ENCODE measurements at regions not wholly inside any gene's neighbourhood (a gene's known extent, or its start where the extent isn't known, plus 50 kb on each side); places are given as distances from the start of the nearest gene placed in this dataset.

GRCh38 chr2:204060841-204061240 lies 124.3 kb downstream of the ICOS start:
- no peak overlapping the region for H3K27ac Mint-ChIP-seq (ENCODE audit: unreplicated experiment)
- H3K4me1 Mint-ChIP-seq (ENCODE audit: low read depth, unreplicated experiment) = peaks cover 1% of the 10 kb centered on the region
- Histone ChIP-seq H3K36me3 (ENCODE audit: insufficient read depth, low read length) (no peaks in the 10 kb centered on the region), H3K4me2 (ENCODE audit: low read length) (no peak overlapping the region), H2AFZ (ENCODE audit: low read depth, low read length) (no peak overlapping the region), H3K27me3 (ENCODE audit: insufficient read depth, low read length) (peaks cover 4% of the 10 kb centered on the region), H3K79me2 (ENCODE audit: insufficient read depth, low read length) (no peaks in the 10 kb centered on the region), H3K27ac (ENCODE audit: low read depth, low read length) (no peak overlapping the region), H3K9ac (ENCODE audit: low read length) (no peak overlapping the region), H3K4me3 (ENCODE audit: insufficient read depth, low read depth, low read length) (no peak overlapping the region), H3K4me1 (ENCODE audit: insufficient read depth, low read length) (no peaks in the 10 kb centered on the region), H4K20me1 (ENCODE audit: insufficient read depth, low read length) (no peaks in the 10 kb centered on the region), H3K9me3 (ENCODE audit: insufficient read depth, low read depth, low read length) (no peaks in the 10 kb centered on the region)
- DNase-seq (ENCODE audit: low read depth) = no peak
- no peak for FAIRE-seq
- H3K9me3 Mint-ChIP-seq (ENCODE audit: unreplicated experiment) = no peaks in the 10 kb centered on the region
- TF ChIP-seq CTCF (IDR thresholded peaks at IDR 0.05; ENCODE audit: insufficient read depth, low read depth, low read length) = no peak
- no peak for TF ChIP-seq EZH2 (IDR thresholded peaks at IDR 0.05; ENCODE audit: insufficient read depth, low read length)
- H3K4me3 Mint-ChIP-seq (ENCODE audit: unreplicated experiment) = no peak overlapping the region
- no peaks in the 10 kb centered on the region for H3K27me3 Mint-ChIP-seq (ENCODE audit: low read depth, unreplicated experiment)
- H3K36me3 Mint-ChIP-seq (ENCODE audit: low read depth, unreplicated experiment) = no peaks in the 10 kb centered on the region

- H3K9me3 ChIP-seq (ENCODE audit: insufficient read depth, low read depth, low read length) = no peaks in the 10 kb centered on the region
- no peaks in the 10 kb centered on the region for H4K20me1 ChIP-seq (ENCODE audit: insufficient read depth, low read length)
- no peaks in the 10 kb centered on the region for H3K79me2 ChIP-seq (ENCODE audit: insufficient read depth, low read length)
- H3K27ac Mint-ChIP-seq (ENCODE audit: unreplicated experiment) = no peak overlapping the region
- H3K4me1 ChIP-seq (ENCODE audit: insufficient read depth, low read length) = no peaks in the 10 kb centered on the region
- no peak for FAIRE-seq
- no peaks in the 10 kb centered on the region for H3K27me3 Mint-ChIP-seq (ENCODE audit: low read depth, unreplicated experiment)
- no peak overlapping the region for H3K9ac ChIP-seq (ENCODE audit: low read length)
- DNase-seq (ENCODE audit: low read depth) = no peak
- H3K27me3 ChIP-seq (ENCODE audit: insufficient read depth, low read length) = peaks cover 4% of the 10 kb centered on the region
- H3K4me3 Mint-ChIP-seq (ENCODE audit: unreplicated experiment) = no peak overlapping the region
- H3K4me1 Mint-ChIP-seq (ENCODE audit: low read depth, unreplicated experiment) = peaks cover 4% of the 10 kb centered on the region
- H2AFZ ChIP-seq (ENCODE audit: low read depth, low read length) = no peak overlapping the region
- H3K4me3 ChIP-seq (ENCODE audit: insufficient read depth, low read depth, low read length) = no peak overlapping the region
- no peak overlapping the region for H3K4me2 ChIP-seq (ENCODE audit: low read length)
- H3K36me3 ChIP-seq (ENCODE audit: insufficient read depth, low read length) = no peaks in the 10 kb centered on the region
- no peak overlapping the region for H3K27ac ChIP-seq (ENCODE audit: low read depth, low read length)
- TF ChIP-seq CTCF (IDR thresholded peaks at IDR 0.05; ENCODE audit: insufficient read depth, low read depth, low read length) (no peak), EZH2 (IDR thresholded peaks at IDR 0.05; ENCODE audit: insufficient read depth, low read length) (no peak)
- H3K9me3 Mint-ChIP-seq (ENCODE audit: unreplicated experiment) = no peaks in the 10 kb centered on the region
- no peaks in the 10 kb centered on the region for H3K36me3 Mint-ChIP-seq (ENCODE audit: low read depth, unreplicated experiment)
Observed at GRCh38 chr2:204061241-204061640, 124.7 kb downstream of the ICOS start.

GRCh38 chr2:204064119-204064518 lies 127.6 kb downstream of the ICOS start:
- no peak overlapping the region for H3K27ac Mint-ChIP-seq (ENCODE audit: unreplicated experiment)
- TF ChIP-seq EZH2 (IDR thresholded peaks at IDR 0.05; ENCODE audit: insufficient read depth, low read length) (no peak), CTCF (IDR thresholded peaks at IDR 0.05; ENCODE audit: insufficient read depth, low read depth, low read length) (no peak)
- H3K9ac ChIP-seq (ENCODE audit: low read length) = no peak overlapping the region
- H3K36me3 Mint-ChIP-seq (ENCODE audit: low read depth, unreplicated experiment) = no peaks in the 10 kb centered on the region
- H3K27me3 Mint-ChIP-seq (ENCODE audit: low read depth, unreplicated experiment) = no peaks in the 10 kb centered on the region
- no peak overlapping the region for H3K27ac ChIP-seq (ENCODE audit: low read depth, low read length)
- H3K36me3 ChIP-seq (ENCODE audit: insufficient read depth, low read length) = no peaks in the 10 kb centered on the region
- H3K4me2 ChIP-seq (ENCODE audit: low read length) = no peak overlapping the region
- no peak for DNase-seq (ENCODE audit: low read depth)
- H3K79me2 ChIP-seq (ENCODE audit: insufficient read depth, low read length) = no peaks in the 10 kb centered on the region
- peaks cover 4% of the 10 kb centered on the region for H3K27me3 ChIP-seq (ENCODE audit: insufficient read depth, low read length)
- H3K4me1 Mint-ChIP-seq (ENCODE audit: low read depth, unreplicated experiment) = peaks cover 4% of the 10 kb centered on the region
- H2AFZ ChIP-seq (ENCODE audit: low read depth, low read length) = no peak overlapping the region
- H3K9me3 Mint-ChIP-seq (ENCODE audit: unreplicated experiment) = peaks cover 2% of the 10 kb centered on the region
- FAIRE-seq = no peak
- H3K4me1 ChIP-seq (ENCODE audit: insufficient read depth, low read length) = no peaks in the 10 kb centered on the region
- H3K4me3 ChIP-seq (ENCODE audit: insufficient read depth, low read depth, low read length) = no peak overlapping the region
- H4K20me1 ChIP-seq (ENCODE audit: insufficient read depth, low read length) = no peaks in the 10 kb centered on the region
- H3K9me3 ChIP-seq (ENCODE audit: insufficient read depth, low read depth, low read length) = no peaks in the 10 kb centered on the region
- H3K4me3 Mint-ChIP-seq (ENCODE audit: unreplicated experiment) = no peak overlapping the region
